CD14-positive monocyte (primary cell): ENCODE measurements at regions not wholly inside any gene's neighbourhood (a gene's known extent, or its start where the extent isn't known, plus 50 kb on each side); places are given as distances from the start of the nearest gene placed in this dataset.

Source experiments
- DNase-seq, 3 donors: peaks; one replicate each; pipeline ENCODE4 v3.0.0-alpha.2; 2011 to 2022
- H2AFZ ChIP-seq: 2 replicates; pipeline ENCODE4 v1.6.0; 2012; ENCODE audit warnings: mild to moderate bottlenecking, low read depth, low read length, inconsistent platforms; ENCODE audit not compliant: insufficient read depth, poor library complexity, severe bottlenecking
- H3K27ac ChIP-seq, 2 donors: 1 replicate in 1 of 2; 2 replicates in 1 of 2; pipeline ENCODE4 v1.5.1; 2012 to 2013; ENCODE audit warnings: low read length in 2 of 2, control low read depth in 1 of 2, inconsistent platforms in 1 of 2, low read depth in 1 of 2, mild to moderate bottlenecking in 1 of 2
- H3K27me3 ChIP-seq, 2 donors: one replicate each; pipeline versions ENCODE4 v1.6.0 to v1.6.1; 2011 to 2013; ENCODE audit warnings: low read length in 2 of 2; ENCODE audit not compliant: control insufficient read depth in 2 of 2, insufficient read depth in 2 of 2
- H3K36me3 ChIP-seq, 2 donors: replicated peaks in 1 of 2; 1 replicate in 1 of 2; 2 replicates in 1 of 2; pipeline versions ENCODE4 v1.5.1 to v1.6.1; 2012 to 2013; ENCODE audit warnings: low read length in 2 of 2, control low read depth in 1 of 2, inconsistent platforms in 1 of 2, mild to moderate bottlenecking in 1 of 2; ENCODE audit not compliant: insufficient read depth in 2 of 2, control insufficient read depth in 1 of 2
- H3K4me1 ChIP-seq, 2 donors: 1 replicate in 1 of 2; 2 replicates in 1 of 2; pipeline versions ENCODE4 v1.5.1 to v1.6.1; 2012 to 2013; ENCODE audit warnings: low read length in 2 of 2, control low read depth in 1 of 2, inconsistent platforms in 1 of 2, mild to moderate bottlenecking in 1 of 2, moderate library complexity in 1 of 2; ENCODE audit not compliant: insufficient read depth in 2 of 2, control insufficient read depth in 1 of 2
- H3K4me2 ChIP-seq: replicated peaks from 2 replicates; pipeline ENCODE3; 2012; ENCODE audit warnings: low read length, moderate library complexity, mild to moderate bottlenecking; ENCODE audit not compliant: poor library complexity, severe bottlenecking; ENCODE audit errors: extremely low read depth
- H3K4me3 ChIP-seq, 3 experiments: fragments of 200-600 bp in 1 of 3; sonication (generic) in 1 of 3; replicated peaks in 1 of 3; 1 replicate in 2 of 3; 2 replicates in 1 of 3; pipeline ENCODE4 v1.5.1; 2011 to 2013; ENCODE audit warnings: low read length in 3 of 3, mild to moderate bottlenecking in 3 of 3, control low read depth in 2 of 3, low read depth in 2 of 3, inconsistent platforms in 1 of 3, moderate library complexity in 1 of 3
- H3K79me2 ChIP-seq: 2 replicates; pipeline ENCODE4 v1.6.0; 2012; ENCODE audit warnings: mild to moderate bottlenecking, control low read depth, inconsistent platforms, low read length, moderate library complexity; ENCODE audit not compliant: insufficient read depth
- H3K9ac ChIP-seq: 2 replicates; pipeline ENCODE4 v1.6.0; 2017; ENCODE audit warnings: low read length, mild to moderate bottlenecking; ENCODE audit not compliant: insufficient read depth, poor library complexity, severe bottlenecking
- H3K9me3 ChIP-seq, 2 donors: replicated peaks in 1 of 2; 1 replicate in 1 of 2; 2 replicates in 1 of 2; pipeline versions ENCODE4 v1.5.1 to v1.6.1; 2012 to 2013; ENCODE audit warnings: low read length in 2 of 2, control low read depth in 1 of 2; ENCODE audit not compliant: control insufficient read depth in 1 of 2, insufficient read depth in 1 of 2
- H4K20me1 ChIP-seq: 2 replicates; pipeline ENCODE4 v1.6.0; 2012; ENCODE audit warnings: mild to moderate bottlenecking, low read length, control low read depth, moderate library complexity; ENCODE audit not compliant: insufficient read depth
- H3K27ac Mint-ChIP-seq, 7 donors: one replicate each; pipeline ENCODE4 v1.8.0; 2020; ENCODE audit warnings: mild to moderate bottlenecking in 7 of 7, mixed read lengths in 7 of 7, moderate library complexity in 6 of 7, inconsistent platforms in 2 of 7
- H3K27me3 Mint-ChIP-seq, 3 donors: one replicate each; pipeline ENCODE4 v1.8.0; 2021 to 2022; ENCODE audit warnings: low read depth in 3 of 3, mild to moderate bottlenecking in 3 of 3, mixed read lengths in 3 of 3, moderate library complexity in 3 of 3, inconsistent platforms in 1 of 3
- H3K36me3 Mint-ChIP-seq, 2 donors: one replicate each; pipeline ENCODE4 v1.8.0; 2020; ENCODE audit warnings: mixed read lengths in 2 of 2, inconsistent platforms in 1 of 2, mild to moderate bottlenecking in 1 of 2
- H3K4me1 Mint-ChIP-seq: one replicate; pipeline ENCODE4 v1.8.0; 2020; ENCODE audit warnings: mild to moderate bottlenecking, mixed read lengths
- H3K4me3 Mint-ChIP-seq, 2 donors: one replicate each; pipeline ENCODE4 v1.8.0; 2020; ENCODE audit warnings: mild to moderate bottlenecking in 2 of 2, mixed read lengths in 2 of 2, moderate library complexity in 1 of 2
- H3K9me3 Mint-ChIP-seq, 7 donors: one replicate each; pipeline ENCODE4 v1.8.0; 2020 to 2022; ENCODE audit warnings: mixed read lengths in 7 of 7, mild to moderate bottlenecking in 6 of 7, moderate library complexity in 6 of 7, inconsistent platforms in 2 of 7
- CTCF ChIP-seq: fragments of 200-600 bp; IDR thresholded peaks from one replicate; pipeline ENCODE4 v1.8.0; 2022; ENCODE audit warnings: antibody characterized with exemption, mild to moderate bottlenecking
- WGBS: methylation state at CpG from one replicate; pipeline ENCODE4 v1.1.5; 2013; ENCODE audit warnings: missing lambda C conversion rate; ENCODE audit not compliant: insufficient coverage; 5-methylcytosine and 5-hydroxymethylcytosine counted together
- intact Hi-C, 2 donors: fragments of 100-400 bp; cut with micrococcal nuclease; formaldehyde crosslinking; loops; one replicate each; pipeline versions ENCODE4 v1.15.0 to v1.15.1; 2023

DNA sequence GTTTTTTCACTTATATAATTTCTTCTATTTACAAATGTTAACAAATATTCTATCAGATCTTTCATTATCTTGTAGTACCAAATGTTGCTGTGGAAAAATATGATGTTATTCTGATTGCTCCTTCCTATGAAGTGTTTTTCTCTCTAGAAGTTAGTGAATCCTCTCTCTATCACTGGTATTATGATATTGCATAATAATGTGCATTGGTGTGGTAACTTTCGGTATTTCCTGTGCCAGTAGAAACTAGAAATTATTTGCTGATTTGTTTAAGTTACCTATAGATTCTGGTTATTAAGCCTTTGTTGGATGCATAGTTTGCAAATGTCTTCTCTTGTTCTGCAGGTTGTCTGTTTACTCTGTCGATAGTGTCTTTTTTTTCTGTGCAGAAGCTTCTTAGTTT, 342.5 kb downstream of the CENPW start:
- no peaks in the 10 kb centered on the region for H3K4me1 ChIP-seq
- no peak overlapping the region for H3K9ac ChIP-seq
- H2AFZ ChIP-seq: no peak overlapping the region
- 100% methylated on average over 1 of the region's 2 CpGs for WGBS
- Mint-ChIP-seq H3K27ac (no peak overlapping the region), H3K36me3 (no peaks in the 10 kb centered on the region), H3K27me3 (peaks cover 0 to 2% (median 0%) of the 10 kb centered on the region in 3 donors), H3K9me3 (peaks cover 0 to 6% (median 2%) of the 10 kb centered on the region in 7 donors), H3K4me1 (no peaks in the 10 kb centered on the region), H3K4me3 (no peak overlapping the region)
- no peaks in the 10 kb centered on the region for H4K20me1 ChIP-seq
- DNase-seq: no peak
- H3K27ac ChIP-seq: no peak overlapping the region
- H3K27me3 ChIP-seq: no peaks in the 10 kb centered on the region
- H3K4me2 ChIP-seq: no peak overlapping the region
- intact Hi-C loops: no loop called here
- H3K79me2 ChIP-seq: no peaks in the 10 kb centered on the region
- H3K4me3 ChIP-seq: no peak overlapping the region
- peaks cover 0 to 4% of the 10 kb centered on the region in 2 donors for H3K9me3 ChIP-seq
- TF ChIP-seq CTCF: no peak
- no peaks in the 10 kb centered on the region for H3K36me3 ChIP-seq

DNA sequence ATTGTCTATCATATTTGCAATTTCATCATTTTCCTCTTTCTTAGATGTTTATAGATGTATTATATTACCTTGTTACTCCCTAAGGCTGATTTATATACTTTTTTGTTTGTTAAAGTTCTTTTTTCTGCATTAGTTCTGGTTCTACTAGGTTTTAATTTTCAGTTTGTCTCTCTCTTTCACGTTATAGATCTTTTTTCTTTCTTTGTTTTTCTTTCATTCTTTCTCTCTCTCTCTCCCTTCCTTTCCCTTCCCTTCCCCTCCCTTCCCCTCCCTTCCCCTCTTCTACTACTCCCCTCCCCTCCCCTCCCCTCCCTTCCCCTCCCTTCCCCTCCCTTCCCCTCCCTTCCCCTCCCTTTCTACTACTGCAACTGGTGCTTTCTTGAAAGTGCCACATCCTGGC, 345.3 kb downstream of the CENPW start:
- Mint-ChIP-seq H3K27me3 (peaks cover 0 to 2% (median 0%) of the 10 kb centered on the region in 3 donors), H3K27ac (no peak overlapping the region), H3K9me3 (peaks cover 0 to 7% (median 5%) of the 10 kb centered on the region in 7 donors), H3K4me1 (no peaks in the 10 kb centered on the region), H3K4me3 (no peak overlapping the region), H3K36me3 (no peaks in the 10 kb centered on the region)
- Histone ChIP-seq H3K4me3 (no peak overlapping the region), H3K27me3 (no peaks in the 10 kb centered on the region), H4K20me1 (no peaks in the 10 kb centered on the region), H3K79me2 (no peaks in the 10 kb centered on the region), H3K4me1 (no peaks in the 10 kb centered on the region), H3K4me2 (no peak overlapping the region), H2AFZ (no peak overlapping the region), H3K27ac (no peak overlapping the region), H3K9ac (no peak overlapping the region), H3K9me3 (peaks cover 0 to 8% of the 10 kb centered on the region in 2 donors), H3K36me3 (no peaks in the 10 kb centered on the region)
- no CpG with 5 or more reads among the region's 1 CpG for WGBS
- DNase-seq: no peak
- intact Hi-C loops: no loop called here
- no peak for TF ChIP-seq CTCF
